NCI-H748 (cell line): ENCODE measurements at regions not wholly inside any gene's neighbourhood (a gene's known extent, or its start where the extent isn't known, plus 50 kb on each side); places are given as distances from the start of the nearest gene placed in this dataset.

ENCODE experiments used
- DNase-seq: peaks from one replicate; lab custom pipeline; 2025; ENCODE audit not compliant: unreplicated experiment; lab: John Stamatoyannopoulos, UW

DNA sequence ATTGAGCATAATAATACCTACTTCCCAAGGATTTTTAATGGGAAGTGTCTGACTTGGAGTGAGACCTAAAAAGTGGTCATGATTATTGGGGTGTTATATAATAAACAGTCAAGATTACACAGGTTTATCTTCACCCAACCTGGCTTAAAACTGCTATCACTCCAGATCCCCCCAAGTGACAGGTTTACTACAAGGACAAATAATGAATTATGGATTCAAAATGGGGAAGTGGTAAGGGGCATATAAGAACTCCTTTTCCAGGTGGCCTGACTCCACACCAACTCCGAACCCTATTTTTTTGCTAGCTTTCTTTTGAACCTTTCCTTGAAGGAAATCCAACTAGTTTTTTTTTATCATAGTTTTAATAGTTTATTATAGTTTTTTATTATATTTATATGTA lies 663.0 kb upstream of the FANCL start:
- DNase-seq: no peak

DNA sequence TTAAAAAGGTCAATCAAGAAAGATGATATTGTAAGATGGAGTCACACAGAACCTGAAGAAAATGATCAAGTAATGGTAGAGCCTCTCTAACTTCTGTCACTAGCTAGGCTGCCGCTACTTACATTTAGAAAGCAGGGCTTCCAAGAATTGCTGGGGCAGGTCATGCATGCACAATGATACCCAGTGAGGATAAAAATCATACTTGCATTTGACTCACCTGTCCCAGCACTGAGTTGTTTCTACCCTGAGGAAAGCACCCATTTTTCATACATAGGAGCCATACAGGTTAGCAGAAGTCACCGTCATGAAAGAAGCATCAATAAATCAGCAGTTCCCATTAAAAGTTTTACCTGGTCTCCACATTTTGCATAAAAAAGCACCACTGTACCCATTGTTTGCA lies 662.3 kb upstream of the FANCL start:
- no peak for DNase-seq

- DNase-seq: no peak
These were observed 659.3 kb upstream of the FANCL start for GRCh38 chr2:58900246-58901027.

DNA sequence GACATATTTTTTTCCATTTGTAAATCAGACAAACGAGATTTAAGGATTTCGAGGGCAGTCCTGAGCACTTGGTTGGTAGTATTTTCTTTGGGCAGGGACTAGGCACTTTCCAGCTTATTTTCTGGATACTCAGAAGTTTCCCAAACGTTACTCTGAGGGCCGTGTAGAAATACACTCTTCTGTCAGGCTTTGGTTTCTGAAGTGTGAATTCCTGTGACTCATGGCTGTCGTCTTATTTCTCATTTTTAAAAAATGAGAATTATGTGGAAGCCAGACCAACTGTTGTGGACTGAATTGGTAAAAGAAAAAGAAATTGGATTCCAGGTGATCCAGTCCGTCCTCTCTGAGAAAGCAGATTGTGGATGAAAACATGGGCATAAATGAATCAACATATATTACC lies 658.6 kb upstream of the FANCL start:
- no peak for DNase-seq

DNA sequence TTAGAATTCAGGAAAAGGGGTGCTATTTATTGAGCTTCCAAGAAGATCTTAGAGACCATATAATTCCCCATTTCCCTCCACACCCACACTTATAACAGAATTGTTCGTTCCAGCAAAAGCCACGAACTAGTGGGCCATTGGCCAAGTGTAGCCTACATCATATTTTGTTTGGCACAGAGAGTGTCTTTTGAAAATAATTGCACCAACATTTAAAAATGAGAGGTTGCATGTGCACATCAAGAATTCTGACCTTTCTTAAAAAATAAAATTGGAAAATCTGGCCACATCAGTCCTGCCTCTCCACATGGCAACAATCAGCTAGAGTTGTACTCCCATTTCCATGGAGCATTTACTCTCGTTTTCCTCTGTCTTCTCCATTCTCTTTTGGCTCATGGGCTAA lies 655.5 kb upstream of the FANCL start:
- DNase-seq: no peak

DNA sequence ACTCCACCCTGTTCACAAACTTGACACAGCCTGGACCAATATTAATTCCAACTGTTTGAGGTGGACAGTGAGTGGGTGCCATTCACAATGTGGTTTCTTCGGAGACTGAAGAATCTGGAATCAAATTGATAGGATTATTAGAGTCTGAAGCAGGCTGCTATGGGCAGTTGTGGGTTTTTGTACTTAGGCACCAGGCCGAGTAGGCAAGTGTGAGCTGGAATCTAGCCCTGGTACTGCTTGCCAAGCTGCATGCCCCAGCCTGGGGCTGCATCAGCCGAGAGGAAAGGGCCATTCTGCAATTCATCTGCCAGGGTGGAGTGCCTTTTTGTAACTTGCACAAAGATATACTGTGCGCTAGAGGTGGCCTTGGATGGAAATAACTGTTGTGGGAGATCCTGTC lies 654.7 kb upstream of the FANCL start:
- DNase-seq: no peak

GRCh38 chr2:58893656-58894351 lies 652.7 kb upstream of the FANCL start:
- no peak for DNase-seq

GRCh38 chr2:58891828-58892377 lies 650.8 kb upstream of the FANCL start:
- DNase-seq: peak; percentile 73

GRCh38 chr2:58890865-58891525 lies 649.9 kb upstream of the FANCL start:
- peak; percentile 3 for DNase-seq

GRCh38 chr2:58886009-58886408 lies 644.9 kb upstream of the FANCL start:
- no peak for DNase-seq

GRCh38 chr2:58879834-58880233 lies 638.7 kb upstream of the FANCL start:
- DNase-seq: no peak

DNA sequence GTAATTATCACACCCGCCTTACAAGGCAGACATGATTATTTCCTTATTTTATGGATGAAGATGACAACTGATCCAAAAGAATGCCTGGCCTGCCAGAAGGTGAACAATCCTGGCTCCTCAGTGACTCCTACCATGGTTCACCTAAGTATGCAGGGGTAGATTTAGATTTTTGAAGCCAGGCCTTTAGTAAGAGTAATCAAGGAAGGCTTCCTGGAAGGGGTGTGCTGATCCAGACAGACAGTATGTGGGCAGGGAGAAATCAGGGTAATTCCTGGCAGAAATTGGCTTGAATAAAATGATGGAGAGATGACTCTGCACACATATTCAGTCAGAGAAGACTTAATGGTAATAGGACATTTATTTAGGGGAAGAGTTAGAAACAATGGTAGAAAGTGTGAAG lies 637.7 kb upstream of the FANCL start:
- no peak for DNase-seq

- no peak for DNase-seq
These were observed 635.0 kb upstream of the FANCL start for GRCh38 chr2:58876126-58876525.

DNA sequence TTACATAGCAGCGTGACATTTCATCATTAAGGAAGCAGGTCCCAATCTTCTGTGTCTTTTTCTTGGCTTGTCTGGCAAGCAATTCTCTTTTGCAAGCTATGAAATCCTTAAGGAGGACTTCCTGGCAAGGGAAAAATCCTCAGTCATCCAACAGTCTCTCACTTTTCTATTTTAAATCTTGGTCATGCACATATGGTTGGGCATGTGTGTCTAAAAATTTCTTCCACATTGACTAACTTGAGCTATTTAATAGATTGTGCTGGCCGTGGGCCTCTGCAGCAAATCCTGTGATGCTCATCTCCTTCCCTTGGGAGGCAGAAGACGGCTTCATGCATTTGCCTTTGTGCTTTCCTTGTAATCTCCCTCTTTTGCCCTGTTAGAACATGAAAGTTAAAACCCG lies 634.3 kb upstream of the FANCL start:
- no peak for DNase-seq

GRCh38 chr2:58871469-58872142 lies 630.5 kb upstream of the FANCL start:
- DNase-seq: no peak

- DNase-seq: no peak
These were observed 629.6 kb upstream of the FANCL start for GRCh38 chr2:58870704-58871103.

- DNase-seq: no peak
These were observed 625.8 kb upstream of the FANCL start for GRCh38 chr2:58866946-58867345.

GRCh38 chr2:58866527-58866926 lies 625.4 kb upstream of the FANCL start:
- no peak for DNase-seq

- DNase-seq: peak; percentile 53
These were observed 624.9 kb upstream of the FANCL start for GRCh38 chr2:58866040-58866439.

GRCh38 chr2:58865436-58865835 lies 624.3 kb upstream of the FANCL start:
- DNase-seq: no peak

- DNase-seq: no peak
These were observed 621.1 kb upstream of the FANCL start for GRCh38 chr2:58862244-58862643.
